H9 (cell line): ENCODE measurements at regions not wholly inside any gene's neighbourhood (a gene's known extent, or its start where the extent isn't known, plus 50 kb on each side); places are given as distances from the start of the nearest gene placed in this dataset.

ENCODE experiments used
- DNase-seq: peaks from one replicate; pipeline ENCODE4 v3.0.0-alpha.2; 2017
- H2AFZ ChIP-seq: one replicate; pipeline ENCODE4 v1.6.1; 2013; ENCODE audit warnings: mild to moderate bottlenecking, low read length, control low read depth, moderate library complexity
- H2AK5ac ChIP-seq: 2 replicates; pipeline ENCODE4 v1.6.1; 2013; ENCODE audit warnings: low read length, control low read depth, mixed read lengths; ENCODE audit not compliant: insufficient read length
- H2BK120ac ChIP-seq: one replicate; pipeline ENCODE4 v1.6.1; 2013; ENCODE audit warnings: low read depth, mild to moderate bottlenecking, low read length, control low read depth, inconsistent platforms; ENCODE audit not compliant: poor library complexity, severe bottlenecking
- H2BK12ac ChIP-seq: 2 replicates; pipeline ENCODE4 v1.6.1; 2013; ENCODE audit warnings: low read length, control low read depth, mixed read lengths, low read depth; ENCODE audit not compliant: insufficient read length
- H2BK15ac ChIP-seq: 2 replicates; pipeline ENCODE4 v1.6.1; 2013; ENCODE audit warnings: low read depth, low read length, control low read depth
- H2BK20ac ChIP-seq: one replicate; pipeline ENCODE4 v1.6.1; 2013; ENCODE audit warnings: low read depth, mild to moderate bottlenecking, low read length, control low read depth, inconsistent platforms; ENCODE audit not compliant: poor library complexity, severe bottlenecking
- H2BK5ac ChIP-seq: 2 replicates; pipeline ENCODE4 v1.6.1; 2013; ENCODE audit warnings: low read length, control low read depth, mixed read lengths; ENCODE audit not compliant: insufficient read length
- H3K14ac ChIP-seq: 2 replicates; pipeline ENCODE4 v1.6.1; 2013; ENCODE audit warnings: low read length, control low read depth; ENCODE audit not compliant: insufficient read depth
- H3K18ac ChIP-seq: 2 replicates; pipeline ENCODE4 v1.6.1; 2013; ENCODE audit warnings: low read depth, mild to moderate bottlenecking, mixed read lengths, low read length, control low read depth; ENCODE audit not compliant: insufficient read length
- H3K23ac ChIP-seq: 2 replicates; pipeline ENCODE4 v1.6.1; 2013; ENCODE audit warnings: low read length, control low read depth, mixed read lengths, low read depth; ENCODE audit not compliant: insufficient read length
- H3K23me2 ChIP-seq: 2 replicates; pipeline ENCODE4 v1.6.1; 2013; ENCODE audit warnings: low read depth, mild to moderate bottlenecking, mixed read lengths, low read length, control low read depth; ENCODE audit not compliant: insufficient read length, poor library complexity, severe bottlenecking
- H3K27ac ChIP-seq: 2 replicates; pipeline ENCODE4 v1.5.1; 2013; ENCODE audit warnings: low read length, control low read depth, mixed read lengths, low read depth; ENCODE audit not compliant: insufficient read length
- H3K27me3 ChIP-seq: 2 replicates; pipeline ENCODE4 v1.6.1; 2013; ENCODE audit warnings: low read length, control low read depth, inconsistent platforms; ENCODE audit not compliant: insufficient read depth
- H3K4ac ChIP-seq: 2 replicates; pipeline ENCODE4 v1.6.1; 2013; ENCODE audit warnings: low read depth, mild to moderate bottlenecking, control low read depth, inconsistent platforms, low read length, moderate library complexity
- H3K4me1 ChIP-seq: 2 replicates; pipeline ENCODE4 v1.6.1; 2013; ENCODE audit warnings: low read length, control low read depth, inconsistent platforms; ENCODE audit not compliant: insufficient read depth
- H3K4me2 ChIP-seq: 2 replicates; pipeline ENCODE4 v1.6.1; 2013; ENCODE audit warnings: low read length, control low read depth, mixed read lengths; ENCODE audit not compliant: insufficient read length, insufficient read depth
- H3K56ac ChIP-seq: 2 replicates; pipeline ENCODE4 v1.6.1; 2013; ENCODE audit warnings: low read depth, mild to moderate bottlenecking, mixed read lengths, low read length, control low read depth; ENCODE audit not compliant: insufficient read length
- H3K79me1 ChIP-seq: 2 replicates; pipeline ENCODE4 v1.6.1; 2013; ENCODE audit warnings: low read depth, mild to moderate bottlenecking, moderate library complexity, low read length, control low read depth, inconsistent platforms; ENCODE audit not compliant: insufficient read depth, poor library complexity, severe bottlenecking
- H3K79me2 ChIP-seq: 2 replicates; pipeline ENCODE4 v1.6.1; 2013; ENCODE audit warnings: low read length, control low read depth, inconsistent platforms; ENCODE audit not compliant: insufficient read depth
- H3K9ac ChIP-seq: 2 replicates; pipeline ENCODE4 v1.6.1; 2013; ENCODE audit warnings: low read length, control low read depth, mixed read lengths; ENCODE audit not compliant: insufficient read length; ENCODE audit errors: extremely low read depth
- H3K9me3 ChIP-seq: one replicate; pipeline ENCODE4 v1.6.1; 2013; ENCODE audit warnings: low read depth, low read length, inconsistent platforms; ENCODE audit not compliant: control insufficient read depth
- H3T11ph ChIP-seq: one replicate; pipeline ENCODE4 v1.6.1; 2013; ENCODE audit warnings: mild to moderate bottlenecking, low read length, control low read depth, inconsistent platforms
- H4K20me1 ChIP-seq: one replicate; pipeline ENCODE4 v1.6.1; 2013; ENCODE audit not compliant: control insufficient read depth, insufficient read length, insufficient read depth
- H4K5ac ChIP-seq: 2 replicates; pipeline ENCODE4 v1.6.1; 2013; ENCODE audit warnings: low read depth, mild to moderate bottlenecking, mixed read lengths, low read length, control low read depth; ENCODE audit not compliant: insufficient read length
- H4K8ac ChIP-seq: replicated peaks from 2 replicates; pipeline ENCODE4 v1.6.1; 2013; ENCODE audit warnings: low read length, control low read depth, mixed read lengths, low read depth; ENCODE audit not compliant: insufficient read length
- H4K91ac ChIP-seq: 2 replicates; pipeline ENCODE4 v1.6.1; 2013; ENCODE audit warnings: low read depth, mild to moderate bottlenecking, moderate library complexity, mixed read lengths, low read length, control low read depth; ENCODE audit not compliant: insufficient read length
- H3K27ac Mint-ChIP-seq, 3 experiments: 2 replicates in 2 of 3; 3 replicates in 1 of 3; pipeline ENCODE4 v1.8.0; 2020 to 2021; ENCODE audit warnings: mixed read lengths in 3 of 3, mild to moderate bottlenecking in 1 of 3, moderate library complexity in 1 of 3
- H3K27me3 Mint-ChIP-seq: 2 replicates; pipeline ENCODE4 v1.8.0; 2021; ENCODE audit warnings: low read depth, mild to moderate bottlenecking, moderate library complexity, mixed read lengths
- H3K36me3 Mint-ChIP-seq, 3 experiments: 2 replicates in 2 of 3; 3 replicates in 1 of 3; pipeline ENCODE4 v1.8.0; 2020 to 2021; ENCODE audit warnings: low read depth in 3 of 3, mixed read lengths in 3 of 3; ENCODE audit not compliant: insufficient read depth in 1 of 3
- H3K4me1 Mint-ChIP-seq, 2 experiments: 2 replicates each; pipeline ENCODE4 v1.8.0; 2020; ENCODE audit warnings: mixed read lengths in 2 of 2
- H3K4me3 Mint-ChIP-seq, 2 experiments: 2 replicates in 1 of 2; 3 replicates in 1 of 2; pipeline ENCODE4 v1.8.0; 2020 to 2021; ENCODE audit warnings: mild to moderate bottlenecking in 2 of 2, mixed read lengths in 2 of 2, moderate library complexity in 1 of 2
- H3K9me3 Mint-ChIP-seq, 2 experiments: 2 replicates in 1 of 2; 3 replicates in 1 of 2; pipeline ENCODE4 v1.8.0; 2020; ENCODE audit warnings: mild to moderate bottlenecking in 2 of 2, mixed read lengths in 2 of 2, moderate library complexity in 1 of 2
- WGBS: extraction: QIAGEN DNeasy Blood & Tissue Kit; methylation state at CpG from one replicate; pipeline ENCODE4 v1.1.7; 2013; ENCODE audit warnings: missing lambda C conversion rate, low lambda C conversion rate, mixed read lengths; ENCODE audit not compliant: insufficient read length; ENCODE audit errors: extremely low coverage; 5-methylcytosine and 5-hydroxymethylcytosine counted together
- TF ChIP-seq, protein P1 (sequence below): fragments of 200-600 bp; sonication (generic); conservative IDR thresholded peaks from 3 replicates; pipeline ENCODE4 v1.8.0; 2021; ENCODE audit warnings: antibody characterized with exemption, mild to moderate bottlenecking

DNA sequence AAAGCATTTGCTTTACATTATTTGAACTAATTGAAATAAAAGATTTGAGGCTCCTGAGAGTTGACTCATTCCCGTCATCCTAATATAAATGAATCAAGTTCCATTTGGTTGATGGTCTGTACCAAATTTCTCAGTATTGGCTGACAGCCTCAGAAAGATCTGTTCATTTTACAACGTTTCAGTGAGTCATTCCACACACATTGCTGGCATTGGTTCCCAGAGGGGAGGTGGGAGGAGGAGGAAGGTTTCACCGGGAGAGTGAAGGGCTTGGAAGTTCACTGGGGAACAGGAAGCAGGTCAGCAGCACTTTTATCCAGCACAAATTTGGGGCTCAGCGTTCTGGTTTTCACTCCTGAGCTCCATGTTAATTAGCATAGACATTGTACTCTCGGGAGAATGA is 176.7 kb upstream of the CADPS start:
- no peak overlapping the region for H3K23ac ChIP-seq
- no CpG with 5 or more reads among the region's 5 CpGs for WGBS
- H3K4me2 ChIP-seq = no peak overlapping the region
- H2BK120ac ChIP-seq = no peak overlapping the region
- no peak overlapping the region for H3K56ac ChIP-seq
- H4K5ac ChIP-seq = no peak overlapping the region
- H2BK12ac ChIP-seq = no peak overlapping the region
- no peaks in the 10 kb centered on the region for H3K27me3 ChIP-seq
- no peaks in the 10 kb centered on the region for H4K20me1 ChIP-seq
- no peak overlapping the region for H2AK5ac ChIP-seq
- H3K27me3 Mint-ChIP-seq = no peaks in the 10 kb centered on the region
- H2BK5ac ChIP-seq = no peak overlapping the region
- H3K9ac ChIP-seq = no peak overlapping the region
- H4K91ac ChIP-seq = no peak overlapping the region
- H3K4me1 Mint-ChIP-seq = peaks cover 14 to 16% of the 10 kb centered on the region in 2 experiments
- DNase-seq = no peak
- H3K36me3 Mint-ChIP-seq = peaks cover 0 to 5% (median 5%) of the 10 kb centered on the region in 3 experiments; a peak in 2 of 7 replicates
- no peak overlapping the region for H3K4ac ChIP-seq
- no peak overlapping the region for H2AFZ ChIP-seq
- H3K14ac ChIP-seq = no peak overlapping the region
- no peaks in the 10 kb centered on the region for H3K79me1 ChIP-seq
- no peak overlapping the region for H4K8ac ChIP-seq
- H3K9me3 Mint-ChIP-seq = no peaks in the 10 kb centered on the region
- TF ChIP-seq, protein P1, sequence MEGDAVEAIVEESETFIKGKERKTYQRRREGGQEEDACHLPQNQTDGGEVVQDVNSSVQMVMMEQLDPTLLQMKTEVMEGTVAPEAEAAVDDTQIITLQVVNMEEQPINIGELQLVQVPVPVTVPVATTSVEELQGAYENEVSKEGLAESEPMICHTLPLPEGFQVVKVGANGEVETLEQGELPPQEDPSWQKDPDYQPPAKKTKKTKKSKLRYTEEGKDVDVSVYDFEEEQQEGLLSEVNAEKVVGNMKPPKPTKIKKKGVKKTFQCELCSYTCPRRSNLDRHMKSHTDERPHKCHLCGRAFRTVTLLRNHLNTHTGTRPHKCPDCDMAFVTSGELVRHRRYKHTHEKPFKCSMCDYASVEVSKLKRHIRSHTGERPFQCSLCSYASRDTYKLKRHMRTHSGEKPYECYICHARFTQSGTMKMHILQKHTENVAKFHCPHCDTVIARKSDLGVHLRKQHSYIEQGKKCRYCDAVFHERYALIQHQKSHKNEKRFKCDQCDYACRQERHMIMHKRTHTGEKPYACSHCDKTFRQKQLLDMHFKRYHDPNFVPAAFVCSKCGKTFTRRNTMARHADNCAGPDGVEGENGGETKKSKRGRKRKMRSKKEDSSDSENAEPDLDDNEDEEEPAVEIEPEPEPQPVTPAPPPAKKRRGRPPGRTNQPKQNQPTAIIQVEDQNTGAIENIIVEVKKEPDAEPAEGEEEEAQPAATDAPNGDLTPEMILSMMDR = no peak
- no peak overlapping the region for H3K27ac ChIP-seq
- H3K23me2 ChIP-seq = no peaks in the 10 kb centered on the region
- H3K4me1 ChIP-seq = 0 out of 2 replicates have a peak, but pooled peaks cover 2% of the 10 kb centered on the region
- H3K9me3 ChIP-seq = no peaks in the 10 kb centered on the region
- H3K27ac Mint-ChIP-seq = peak overlapping the region in 2 of 3 experiments; percentile 1 to 15; a peak in 2 of 7 replicates
- H3K18ac ChIP-seq = no peak overlapping the region
- H3K79me2 ChIP-seq = no peaks in the 10 kb centered on the region
- no peak overlapping the region for H2BK15ac ChIP-seq
- H3K4me3 Mint-ChIP-seq = no peak overlapping the region
- no peak overlapping the region for H2BK20ac ChIP-seq
- no peak overlapping the region for H3T11ph ChIP-seq
